Hepatocyte (in vitro differentiated cells): ENCODE measurements at regions not wholly inside any gene's neighbourhood (a gene's known extent, or its start where the extent isn't known, plus 50 kb on each side); places are given as distances from the start of the nearest gene placed in this dataset.

Experiments used
- CTCF ChIP-seq: fragments of 200-600 bp; sonication (generic); IDR thresholded peaks from 2 replicates; pipeline ENCODE4 v1.5.1; 2016; ENCODE audit warnings: antibody characterized with exemption, mild to moderate bottlenecking; ENCODE audit not compliant: poor library complexity
- EZH2phosphoT487 ChIP-seq: fragments of 200-600 bp; sonication (generic); IDR thresholded peaks from one replicate; pipeline ENCODE4 v1.6.1; 2018; ENCODE audit warnings: antibody characterized with exemption, mild to moderate bottlenecking, low read depth, moderate library complexity; ENCODE audit not compliant: unreplicated experiment, severe bottlenecking

GRCh38 chr6:119476024-119476423 lies 126.5 kb upstream of the MAN1A1 start:
- TF ChIP-seq CTCF (no peak), EZH2phosphoT487 (no peak)
